GM18517 (cell line): ENCODE measurements at regions not wholly inside any gene's neighbourhood (a gene's known extent, or its start where the extent isn't known, plus 50 kb on each side); places are given as distances from the start of the nearest gene placed in this dataset.

ENCODE experiments used
- ATAC-seq: cut with Tn5 transposase; IDR thresholded peaks from one replicate; pipeline ENCODE4 v1.9.1; 2021; ENCODE audit warnings: mild to moderate bottlenecking, moderate library complexity; ENCODE audit not compliant: unreplicated experiment

DNA sequence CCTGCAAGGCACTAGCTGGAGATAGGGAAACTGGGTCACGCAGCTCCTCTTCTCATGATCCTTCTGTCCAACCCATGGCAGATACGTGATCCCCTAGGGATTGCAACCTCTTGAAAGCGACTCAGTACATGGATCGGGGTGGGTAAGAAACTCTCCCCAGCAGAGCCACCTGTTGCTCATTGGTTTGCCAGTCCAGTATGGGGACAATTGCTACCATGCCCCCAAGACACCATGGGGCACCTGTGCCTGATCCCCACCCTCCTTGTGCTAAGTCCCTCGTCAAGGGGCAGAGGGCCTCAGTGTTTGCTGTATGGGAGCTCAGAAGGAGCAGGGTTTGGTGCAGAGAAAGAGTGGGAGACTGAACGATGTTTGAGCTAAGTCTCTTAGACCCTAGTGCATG is 500.9 kb downstream of the ENC1 start:
- no peak for ATAC-seq

DNA sequence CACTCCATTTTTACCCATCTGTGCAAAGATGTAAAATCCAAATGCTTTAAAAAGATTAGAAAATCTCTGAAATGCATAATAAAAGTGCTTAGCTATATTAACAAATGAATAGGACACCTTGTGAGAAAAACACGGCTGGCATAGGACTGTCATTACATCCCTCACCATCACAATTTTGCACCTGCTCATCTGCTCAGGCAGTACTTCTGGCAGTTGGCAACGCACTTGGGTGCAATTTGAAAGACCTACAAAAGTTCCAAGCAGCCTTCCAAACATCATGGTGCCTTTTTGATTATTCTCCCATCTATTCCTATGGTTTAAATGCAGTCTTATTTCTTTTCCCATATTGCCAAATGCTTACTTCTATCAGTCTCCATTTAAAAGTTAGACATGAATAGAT is 501.8 kb downstream of the ENC1 start:
- no peak for ATAC-seq

DNA sequence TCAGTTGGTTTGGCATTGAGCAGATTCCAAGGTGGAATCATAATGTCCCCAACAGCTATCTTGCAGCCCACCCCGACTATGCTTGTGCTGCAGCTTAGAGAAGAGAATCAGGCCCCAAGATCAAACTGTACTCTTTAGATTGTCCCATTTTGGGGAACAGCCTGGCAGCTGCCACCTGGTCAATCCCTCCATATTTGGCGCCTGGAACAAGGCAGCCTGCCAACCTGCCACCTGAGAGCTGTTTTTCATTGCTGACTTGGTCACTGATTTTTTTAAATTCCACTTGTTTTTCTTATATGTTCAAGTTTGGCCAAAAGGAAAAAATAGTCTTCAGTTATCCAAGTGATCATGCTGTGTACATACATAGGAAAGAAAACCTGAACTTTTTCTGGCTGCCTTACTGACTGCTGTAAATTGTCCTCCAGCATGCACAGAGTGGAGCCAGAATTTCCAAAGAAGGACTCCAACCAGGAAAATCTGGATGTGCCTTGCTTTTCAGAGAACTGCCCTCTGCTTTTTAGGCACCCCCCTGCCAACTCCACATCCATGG is 504.2 kb downstream of the ENC1 start:
- ATAC-seq = no peak

DNA sequence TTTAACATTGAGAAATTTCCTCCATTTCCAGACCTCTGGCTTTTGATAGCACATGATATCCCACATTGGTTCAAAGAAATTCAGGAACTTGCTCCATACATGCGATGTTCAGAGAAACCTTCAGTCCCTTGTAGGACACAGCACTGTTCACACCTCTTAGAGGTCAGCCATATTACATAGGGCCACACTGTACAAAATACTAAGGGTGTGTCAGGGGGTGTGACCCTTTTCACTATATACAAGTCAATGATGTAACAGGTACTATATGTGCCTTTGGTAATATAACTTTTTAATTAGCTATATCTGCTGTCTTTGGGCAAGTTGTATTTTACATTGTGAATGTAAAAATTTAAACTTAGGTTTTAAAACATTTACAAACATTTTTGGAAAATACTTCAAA is 505.5 kb downstream of the ENC1 start:
- ATAC-seq = no peak

DNA sequence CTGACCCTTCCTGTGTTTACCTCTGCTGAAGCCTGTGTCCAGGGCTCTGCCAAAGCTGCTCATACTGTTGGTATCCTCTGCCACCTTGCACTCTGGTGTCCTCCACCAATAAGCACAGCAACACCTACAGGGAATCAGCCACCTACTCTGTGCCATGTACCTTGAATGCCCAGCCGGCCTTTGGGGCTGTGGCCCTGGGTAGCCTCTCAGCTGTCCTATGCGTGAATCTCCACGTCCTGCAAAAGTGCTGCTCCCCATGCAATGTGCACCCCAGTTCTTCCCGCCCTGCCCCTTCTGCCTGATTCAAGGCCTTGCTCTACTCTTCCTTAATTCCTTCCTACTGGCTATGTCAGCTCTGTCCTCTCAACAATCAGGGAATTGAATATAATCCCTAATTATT is 506.5 kb downstream of the ARHGEF28 start:
- no peak for ATAC-seq

DNA sequence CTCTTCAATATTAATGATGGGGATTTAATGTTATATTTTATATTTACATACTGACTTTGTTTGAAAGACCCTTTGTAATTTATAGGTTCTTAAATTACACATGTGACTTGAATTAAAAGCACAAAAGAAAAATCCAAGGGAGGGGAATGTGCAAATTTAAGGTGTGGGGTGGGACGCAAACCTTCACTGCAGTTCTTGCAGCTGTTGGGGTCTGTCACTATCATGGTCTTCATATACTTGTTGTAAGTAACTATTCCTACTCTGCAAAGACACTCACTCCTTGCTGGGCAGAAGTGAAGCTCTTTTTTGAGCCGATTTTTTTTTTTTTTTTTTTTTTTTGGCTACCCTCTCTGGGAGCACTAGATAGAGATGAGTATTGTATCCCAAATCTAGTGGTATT is 505.3 kb downstream of the ARHGEF28 start:
- no peak for ATAC-seq

DNA sequence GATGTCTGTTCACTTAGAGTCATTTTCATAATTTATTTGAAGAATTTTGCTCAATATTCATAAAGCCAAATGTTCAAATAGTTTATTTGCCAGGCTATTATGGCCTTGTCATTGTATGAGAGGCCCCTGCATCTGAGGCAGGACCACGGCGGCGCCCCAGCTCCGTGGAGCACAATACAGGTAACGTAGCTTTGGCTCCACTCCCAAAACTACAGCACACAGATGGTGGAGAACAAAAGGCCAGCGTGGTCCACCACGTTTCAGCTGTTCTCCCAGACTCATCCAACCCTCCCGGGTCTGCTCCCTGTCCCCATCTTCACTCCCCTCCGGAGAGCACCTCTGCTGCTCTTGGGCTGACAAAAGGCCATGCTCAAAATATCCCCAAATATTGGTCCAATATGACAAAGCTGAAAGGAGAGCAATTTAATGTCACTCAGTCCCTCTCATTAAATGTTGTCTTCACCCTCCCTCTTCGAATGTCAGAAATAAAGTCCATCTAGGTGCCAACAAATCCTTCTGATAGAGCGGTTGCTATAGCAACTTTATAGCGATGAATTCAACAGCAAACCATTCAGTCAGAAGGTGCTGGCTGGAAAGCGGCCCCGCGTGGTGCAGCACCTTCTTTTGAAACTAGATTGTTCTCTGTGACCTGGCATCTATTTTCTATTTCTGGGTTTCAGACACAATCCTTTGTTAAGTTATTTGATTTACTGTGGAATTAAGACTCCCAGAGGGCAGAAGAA is 504.3 kb downstream of the ARHGEF28 start:
- ATAC-seq = no peak

DNA sequence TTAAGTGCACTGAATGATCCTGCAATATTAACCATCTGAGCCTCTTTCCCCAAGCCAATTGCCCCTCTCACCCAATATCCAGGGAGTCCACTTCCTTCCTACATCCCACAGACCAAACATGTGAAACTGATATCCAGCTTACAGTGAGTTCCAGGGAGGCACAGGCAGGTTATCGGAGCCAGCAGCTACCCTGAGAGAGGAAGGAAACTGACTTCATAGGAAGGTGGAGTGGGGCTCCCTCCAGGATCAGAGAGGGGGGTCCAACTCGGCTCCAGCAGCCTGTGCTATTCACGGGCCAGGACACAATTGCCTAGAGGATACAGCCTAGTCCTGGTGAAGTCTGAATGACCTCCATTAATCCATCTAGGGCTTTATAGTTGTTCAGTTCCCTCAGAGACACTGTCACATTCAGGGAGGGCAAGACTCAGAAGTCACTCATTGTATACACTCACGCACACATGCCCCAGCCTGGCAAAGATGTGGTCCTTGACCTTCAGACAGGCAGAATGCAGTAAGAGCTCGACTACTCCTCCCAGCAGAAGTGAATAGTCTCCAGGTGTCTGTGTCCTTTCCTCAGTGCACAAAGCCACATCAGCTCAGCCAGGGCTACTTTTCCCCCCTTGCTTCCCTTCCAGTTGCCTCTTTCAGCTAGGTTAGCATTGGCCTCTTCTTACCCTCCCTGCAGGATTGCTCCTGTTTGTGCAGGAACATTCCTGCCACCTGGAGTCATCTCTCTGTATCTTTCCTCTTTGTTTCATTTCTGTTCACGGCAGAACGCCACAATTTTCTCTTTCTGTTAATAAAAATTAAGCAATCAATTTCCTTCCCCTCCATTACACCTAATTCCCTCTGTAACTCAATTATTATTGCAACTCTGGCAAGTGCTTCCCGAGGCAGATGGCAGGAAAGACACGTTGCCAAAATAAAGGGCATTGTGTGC is 501.7 kb downstream of the ARHGEF28 start:
- ATAC-seq = no peak

DNA sequence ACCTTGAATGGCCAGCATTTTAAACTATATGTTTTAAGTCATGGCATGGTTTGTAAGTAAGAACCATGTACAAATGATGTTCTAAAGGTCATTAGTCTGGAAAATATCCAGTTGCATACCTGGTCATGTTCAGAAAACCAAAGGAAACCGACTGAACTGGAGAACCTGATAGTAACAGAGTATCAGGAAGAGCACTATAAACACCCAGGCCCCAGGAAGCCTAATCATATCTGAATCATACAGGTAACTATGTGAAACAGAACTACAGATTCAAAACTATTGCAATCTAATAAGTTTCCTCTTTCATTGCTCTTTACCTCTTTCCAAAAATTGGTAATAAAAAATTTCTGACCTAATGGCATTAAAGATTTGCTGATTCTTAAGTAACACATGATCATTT is 500.3 kb downstream of the ARHGEF28 start:
- no peak for ATAC-seq

DNA sequence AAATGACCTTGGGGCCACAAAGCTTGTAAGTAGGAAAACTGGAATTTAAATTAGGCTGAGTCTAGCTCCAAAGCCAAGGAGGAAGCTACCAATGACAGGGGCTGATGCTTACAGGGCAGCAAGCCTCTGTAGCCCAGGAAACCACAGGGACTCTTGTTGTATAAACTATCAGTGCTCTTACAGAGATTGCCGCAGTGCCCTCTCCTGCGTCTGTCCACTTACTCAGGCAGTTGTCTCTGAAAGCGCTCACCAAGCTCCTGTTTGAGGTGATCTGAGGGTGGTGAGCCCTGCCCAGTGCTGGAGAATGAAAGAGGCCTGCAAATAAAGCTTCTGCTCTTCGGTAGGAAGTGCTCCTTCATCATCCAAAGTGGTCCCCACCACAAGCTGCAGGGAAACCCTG is 498.8 kb downstream of the ARHGEF28 start:
- ATAC-seq = no peak

DNA sequence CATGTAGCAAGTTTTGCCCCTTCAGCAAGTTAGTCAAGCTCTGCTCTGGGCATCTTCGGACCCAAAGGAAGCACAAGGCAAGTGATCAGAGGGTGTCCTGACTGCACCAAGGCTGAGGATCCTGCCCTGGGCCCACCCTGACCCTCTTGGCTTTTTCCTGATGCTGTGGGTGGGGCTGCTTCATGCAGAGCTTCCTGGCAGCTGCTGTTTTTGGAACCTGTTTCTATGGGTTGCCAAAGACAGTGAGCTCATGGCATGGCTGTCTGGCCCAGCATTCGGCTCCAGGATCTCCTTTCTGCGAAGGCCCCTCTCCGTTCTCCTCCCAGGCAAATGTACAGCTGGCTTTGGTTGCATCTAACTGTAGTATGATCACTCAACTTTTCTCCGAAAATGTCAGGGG is 497.9 kb downstream of the ARHGEF28 start:
- no peak for ATAC-seq

DNA sequence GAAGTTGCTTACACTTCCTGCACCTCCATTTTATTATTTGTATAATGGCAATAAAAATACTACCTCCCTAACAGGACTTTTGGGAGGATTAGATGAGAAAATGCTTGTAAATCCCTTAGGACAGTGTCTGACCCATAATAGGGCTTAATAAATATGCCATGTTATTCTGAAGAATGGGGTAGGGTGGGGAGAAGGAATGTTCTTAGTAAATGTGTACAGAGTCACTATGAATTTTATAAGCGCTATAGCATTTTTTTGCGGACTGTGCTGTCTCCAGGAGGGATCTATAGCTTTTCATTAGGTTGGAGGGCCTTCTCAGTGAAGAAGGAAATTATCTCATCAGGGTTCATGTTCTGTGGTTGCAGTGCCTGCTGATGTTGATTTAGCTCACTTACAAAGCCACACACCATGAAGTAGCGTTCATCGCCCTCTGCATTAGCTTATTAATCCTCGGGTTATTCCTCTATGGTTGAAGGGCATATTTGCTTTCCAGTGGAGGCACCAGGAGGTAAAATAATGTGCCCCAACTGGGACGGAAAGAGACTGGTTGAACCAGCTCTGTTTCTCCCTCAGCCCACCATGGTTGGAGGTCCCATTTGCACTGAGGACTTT is 497.1 kb downstream of the ARHGEF28 start:
- no peak for ATAC-seq

DNA sequence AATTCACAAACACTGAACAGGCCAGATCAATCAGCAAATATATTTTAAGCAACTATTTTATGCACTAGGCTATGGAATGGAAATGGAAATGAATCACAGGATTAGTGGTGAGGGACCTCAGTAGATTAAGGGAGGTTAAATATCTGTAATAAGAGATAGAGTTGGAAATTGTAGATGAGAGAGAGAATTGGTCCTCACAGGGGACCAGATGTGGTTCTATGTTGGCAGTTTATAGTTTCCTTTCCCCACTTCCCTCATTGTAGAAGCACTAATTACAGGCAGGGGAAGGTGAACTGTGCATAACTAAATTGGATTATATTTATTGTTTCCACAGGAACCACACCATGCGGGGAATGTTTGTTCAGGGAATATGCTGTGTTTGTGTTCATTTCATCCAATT is 496.2 kb downstream of the ARHGEF28 start:
- ATAC-seq = no peak

DNA sequence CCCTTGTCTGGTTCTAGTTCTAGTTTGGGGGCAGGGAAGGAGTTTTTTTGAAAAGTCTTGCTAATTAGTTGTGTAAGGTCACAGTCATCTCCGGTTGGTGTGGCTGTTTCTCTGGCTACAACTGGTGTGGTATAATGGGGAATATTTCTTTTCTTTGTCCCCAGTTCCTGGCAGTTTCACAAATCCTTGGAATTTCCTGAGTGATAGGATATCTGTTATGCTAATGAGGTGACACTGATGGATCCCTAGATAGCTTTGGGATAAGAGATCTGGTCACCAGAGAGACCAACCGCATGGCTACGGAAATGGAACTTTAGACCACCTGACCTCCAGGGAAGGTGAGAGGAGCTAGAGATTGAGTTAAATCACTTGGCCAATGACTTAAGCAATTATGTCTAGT is 494.6 kb downstream of the ARHGEF28 start:
- ATAC-seq = no peak

DNA sequence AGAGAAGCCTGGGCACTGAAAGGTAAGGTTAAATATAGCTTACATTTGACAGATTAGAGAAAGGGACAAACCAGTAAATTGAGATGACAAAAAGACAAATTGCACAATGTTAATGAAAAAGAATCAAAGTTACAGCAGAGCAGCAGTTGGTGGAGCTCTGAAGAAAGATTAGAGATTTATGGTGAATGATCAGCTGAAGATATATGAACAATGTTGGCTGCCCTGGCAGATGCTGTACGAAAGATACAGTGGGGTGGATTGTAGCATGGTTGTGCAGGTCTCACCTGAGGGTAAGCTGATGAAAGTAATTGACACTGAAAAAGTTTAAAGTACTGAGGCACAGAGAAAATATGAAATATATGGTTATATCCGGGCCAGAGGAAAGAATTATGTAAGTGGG is 492.1 kb downstream of the ARHGEF28 start:
- ATAC-seq = no peak

DNA sequence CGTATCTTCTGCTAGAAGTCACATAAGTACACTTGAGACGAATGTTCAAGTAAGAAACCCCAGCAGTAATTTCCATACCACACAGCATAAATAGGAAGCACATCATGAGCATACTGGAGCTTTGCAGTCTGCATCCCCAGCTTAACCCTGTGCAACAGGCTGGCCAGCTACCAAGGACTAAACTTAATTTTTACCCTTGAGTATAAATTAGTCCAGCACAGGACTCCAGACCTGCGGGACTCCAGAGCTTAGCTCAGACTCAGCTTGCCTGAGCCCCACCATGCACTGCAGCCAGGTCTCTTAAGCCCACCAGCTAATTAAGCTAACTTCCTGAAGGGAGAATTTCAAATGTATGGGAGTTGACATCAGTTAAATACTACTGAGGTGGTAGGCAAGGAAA is 491.0 kb downstream of the ARHGEF28 start:
- ATAC-seq = no peak

DNA sequence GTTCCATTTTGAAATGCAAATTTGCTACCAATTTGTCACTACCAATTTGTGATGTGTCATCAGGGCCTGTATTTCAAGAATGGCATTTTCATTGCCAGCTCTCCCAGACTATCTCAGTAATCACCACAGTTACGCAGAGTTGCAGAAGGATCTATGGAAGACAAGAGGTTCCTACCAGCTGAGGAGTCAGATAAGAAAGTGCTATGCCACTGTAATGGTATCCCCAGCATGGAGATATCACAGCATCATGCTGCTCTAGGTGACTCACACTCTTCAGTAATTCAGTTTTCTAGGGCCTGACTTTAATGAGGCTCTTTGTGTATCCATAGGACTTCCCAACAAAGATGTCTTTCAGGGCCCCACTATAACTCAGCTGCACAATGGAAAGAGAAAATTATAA is 490.3 kb downstream of the ARHGEF28 start:
- no peak for ATAC-seq

DNA sequence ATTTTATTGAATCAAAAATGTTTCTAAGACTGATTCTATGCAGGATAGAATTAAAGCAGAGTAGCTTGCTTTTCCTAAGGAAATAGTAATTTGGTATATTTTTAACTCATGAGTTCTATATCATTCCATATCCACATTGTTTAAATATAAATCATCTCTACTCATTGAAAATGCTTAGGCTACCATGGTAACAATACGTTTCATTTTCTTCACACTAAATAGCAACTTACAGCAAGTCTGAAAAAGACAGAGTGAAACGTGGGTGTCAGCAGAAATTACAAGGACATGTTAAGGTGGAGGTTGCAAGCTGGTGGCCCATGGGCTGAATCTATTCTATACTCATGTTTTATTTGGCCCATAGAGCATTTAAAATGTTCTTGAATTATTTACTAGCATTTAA is 487.9 kb downstream of the ARHGEF28 start:
- no peak for ATAC-seq

DNA sequence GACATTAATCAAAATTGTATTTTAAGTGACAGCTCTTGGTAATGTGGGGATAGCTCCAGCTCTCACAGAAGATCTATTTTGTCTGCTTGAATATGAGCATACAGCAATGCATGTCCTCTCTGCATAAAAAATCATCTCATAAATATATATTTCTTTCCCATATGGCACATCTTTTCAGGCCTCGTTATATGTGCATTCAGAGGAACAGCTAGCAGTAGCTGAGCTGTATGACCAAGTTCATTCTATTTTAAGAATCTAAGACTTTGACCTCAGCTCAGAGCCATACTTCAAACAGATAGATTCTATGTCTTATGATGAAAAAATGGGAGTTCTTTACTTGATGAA is 487.2 kb downstream of the ARHGEF28 start:
- ATAC-seq = no peak

DNA sequence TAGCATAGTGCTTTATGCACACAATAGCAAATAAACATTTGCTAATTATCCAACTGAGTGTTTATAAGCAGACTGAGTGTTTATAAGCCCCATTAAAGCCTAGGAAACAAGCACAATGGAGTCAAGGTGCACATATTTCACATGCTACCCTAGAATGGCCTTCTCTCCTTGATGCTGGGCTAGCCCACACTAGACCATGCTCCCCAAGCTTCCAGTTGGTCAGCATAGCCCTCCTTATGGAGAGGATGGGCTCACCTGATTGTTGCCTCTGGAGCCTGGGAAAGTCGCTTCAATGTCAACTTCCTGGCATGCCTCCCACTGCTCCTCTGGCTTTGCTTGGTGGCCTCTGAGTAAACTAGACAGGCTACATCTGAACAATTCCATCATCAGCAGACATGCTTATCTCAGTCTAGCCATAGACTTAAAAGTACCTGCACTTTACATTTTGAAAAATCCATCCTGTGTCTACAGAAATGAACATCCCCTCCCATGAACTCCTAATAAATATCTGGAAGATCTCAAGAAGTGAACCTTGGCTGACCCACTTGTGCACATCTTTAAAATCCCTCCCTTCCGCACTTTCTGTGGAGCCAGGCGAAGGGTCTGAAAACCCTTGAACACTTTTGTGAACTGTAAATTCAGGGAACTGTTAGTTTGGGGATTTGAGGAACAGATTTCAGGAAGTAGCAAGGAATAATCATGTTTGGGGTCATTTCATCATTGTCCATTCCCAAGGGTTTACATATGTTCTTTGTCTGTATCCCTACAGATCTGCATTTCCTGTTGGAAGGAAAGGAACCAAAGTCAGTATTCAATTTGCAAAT is 486.6 kb downstream of the ARHGEF28 start:
- no peak for ATAC-seq

DNA sequence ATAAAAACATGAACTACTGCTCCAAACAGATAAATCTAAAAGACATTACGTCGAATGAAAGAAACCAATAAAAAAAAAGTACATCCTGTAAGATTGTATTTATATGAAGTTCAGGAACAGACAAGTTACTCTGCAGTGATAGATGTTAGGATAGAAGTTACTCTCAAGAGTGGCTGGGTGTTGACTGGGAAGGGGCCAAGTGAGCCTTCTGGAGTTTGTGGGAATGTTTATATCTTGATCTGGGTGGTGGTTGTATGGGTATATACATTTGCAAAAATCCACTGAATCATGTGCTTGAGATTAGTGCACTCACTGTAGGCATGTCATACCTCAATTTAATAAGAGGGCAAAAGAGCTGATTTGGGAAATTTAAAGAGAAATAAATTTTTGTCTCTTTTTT is 485.8 kb downstream of the ARHGEF28 start:
- ATAC-seq = no peak
